ENCODE measurements at regions not wholly inside any gene's neighbourhood (a gene's known extent, or its start where the extent isn't known, plus 50 kb on each side); places are given as distances from the start of the nearest gene placed in this dataset.

DNA sequence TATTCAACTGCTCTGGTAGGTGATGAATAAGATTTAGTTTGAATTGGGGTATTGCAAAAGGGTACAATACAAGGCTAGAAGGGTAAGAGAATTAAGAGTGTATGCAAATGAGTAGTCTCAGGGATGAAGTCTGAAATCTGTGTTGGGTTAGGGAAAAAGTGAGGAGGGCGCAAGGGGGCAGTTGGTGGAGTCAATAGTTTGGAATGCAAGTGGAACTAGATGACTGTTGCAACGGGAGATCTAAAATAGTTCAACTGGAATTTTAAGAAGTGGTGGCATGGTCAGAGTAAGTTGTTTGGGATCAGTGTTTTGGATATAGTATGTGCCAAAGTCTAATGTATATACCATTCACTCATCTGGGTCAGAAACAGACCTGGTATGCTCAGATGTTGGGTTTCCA is 329.6 kb downstream of the GJA1 start:
- Histone ChIP-seq H3K27me3 (ENCODE audit: control insufficient read depth in 1 of 2, insufficient read depth in 2 of 2, low read length in 2 of 2) (no peaks in the 10 kb centered on the region), H3K27ac (ENCODE audit: extremely low read length, insufficient read depth, low read length) (no peak overlapping the region), H3K9ac (ENCODE audit: insufficient read depth, low read depth, low read length) (no peak overlapping the region), H3K79me2 (ENCODE audit: insufficient read depth, low read length) (no peaks in the 10 kb centered on the region), H4K20me1 (ENCODE audit: insufficient read depth, low read length) (no peaks in the 10 kb centered on the region), H3K9me3 (ENCODE audit: low read length) (no peaks in the 10 kb centered on the region), H3K4me1 (ENCODE audit: insufficient read depth, low read length) (no peaks in the 10 kb centered on the region), H3K36me3 (replicated peaks in 1 of 2; ENCODE audit: control insufficient read depth in 1 of 2, insufficient read depth in 2 of 2, low read length in 2 of 2) (no peaks in the 10 kb centered on the region), H3K4me3 (replicated peaks in 1 of 3; ENCODE audit: insufficient read depth in 1 of 3, low read depth in 2 of 3, low read length in 3 of 3) (no peak overlapping the region), H3K4me2 (ENCODE audit: low read depth, low read length) (no peak overlapping the region), H2AFZ (ENCODE audit: low read length) (no peak overlapping the region)
- TF ChIP-seq PLSCR1 (CRISPR knock-in tag; IDR thresholded peaks at IDR 0.05; ENCODE audit: borderline replicate concordance) (no peak), NFE2L2 (IDR thresholded peaks at IDR 0.05; ENCODE audit: low read length) (no peak), PHF5A (CRISPR knock-in tag; IDR thresholded peaks at IDR 0.05; ENCODE audit: low read depth, unreplicated experiment) (no peak)
- WGBS (ENCODE audit: low lambda C conversion rate) = 0% methylated on average over 2 of the region's 2 CpGs
- POLR2A ChIA-PET = no interaction called here
- ATAC-seq (no peak), DNase-seq (ENCODE audit: low spot score) (no peak), FAIRE-seq (no peak)
- intact Hi-C loops (cut with micrococcal nuclease; ENCODE audit: unreplicated experiment) (no loop called here), in situ Hi-C loops (cut with HindIII; ENCODE audit: extremely low pct_ligation_motif_present, low pct_unique_long_range_greater_than_20kb) (no loop called here)
- no TSS peak for BruUV-seq (replicated peaks)
- CTCF ChIA-PET (ENCODE audit: low intra/inter-chr PET ratio, low total read pairs) = no interaction called here

GRCh38 chr6:121767211-121767610 is 331.8 kb downstream of the GJA1 start:
- FAIRE-seq (no peak), ATAC-seq (no peak), DNase-seq (ENCODE audit: low spot score) (no peak)
- Histone ChIP-seq H3K9me3 (ENCODE audit: low read length) (no peaks in the 10 kb centered on the region), H3K9ac (ENCODE audit: insufficient read depth, low read depth, low read length) (no peak overlapping the region), H4K20me1 (ENCODE audit: insufficient read depth, low read length) (no peaks in the 10 kb centered on the region), H3K4me2 (ENCODE audit: low read depth, low read length) (no peak overlapping the region), H3K4me3 (replicated peaks in 1 of 3; ENCODE audit: insufficient read depth in 1 of 3, low read depth in 2 of 3, low read length in 3 of 3) (no peak overlapping the region), H3K36me3 (replicated peaks in 1 of 2; ENCODE audit: control insufficient read depth in 1 of 2, insufficient read depth in 2 of 2, low read length in 2 of 2) (no peaks in the 10 kb centered on the region), H3K4me1 (ENCODE audit: insufficient read depth, low read length) (no peaks in the 10 kb centered on the region), H2AFZ (ENCODE audit: low read length) (no peak overlapping the region), H3K27me3 (ENCODE audit: control insufficient read depth in 1 of 2, insufficient read depth in 2 of 2, low read length in 2 of 2) (no peaks in the 10 kb centered on the region), H3K79me2 (ENCODE audit: insufficient read depth, low read length) (no peaks in the 10 kb centered on the region), H3K27ac (ENCODE audit: extremely low read length, insufficient read depth, low read length) (no peak overlapping the region)
- TF ChIP-seq THAP8 (CRISPR knock-in tag; IDR thresholded peaks at IDR 0.05; ENCODE audit: borderline replicate concordance) (no peak), ZNF263 (CRISPR knock-in tag; IDR thresholded peaks at IDR 0.05) (no peak), ZNF468 (CRISPR knock-in tag; IDR thresholded peaks at IDR 0.05) (no peak), ZNF136 (CRISPR knock-in tag; IDR thresholded peaks at IDR 0.05; ENCODE audit: low read depth) (no peak), ARID2 (CRISPR knock-in tag; IDR thresholded peaks at IDR 0.05; ENCODE audit: borderline replicate concordance) (no peak)
- intact Hi-C loops (cut with micrococcal nuclease; ENCODE audit: unreplicated experiment) (no loop called here), in situ Hi-C loops (cut with HindIII; ENCODE audit: extremely low pct_ligation_motif_present, low pct_unique_long_range_greater_than_20kb) (no loop called here)
- 0% methylated on average over 3 of the region's 3 CpGs for WGBS (ENCODE audit: low lambda C conversion rate)
- BruUV-seq (replicated peaks) = no TSS peak
- POLR2A ChIA-PET = no interaction called here
- CTCF ChIA-PET (ENCODE audit: low intra/inter-chr PET ratio, low total read pairs) = no interaction called here
